ENCODE measurements at regions not wholly inside any gene's neighbourhood (a gene's known extent, or its start where the extent isn't known, plus 50 kb on each side); places are given as distances from the start of the nearest gene placed in this dataset.

- H3K4me1 ChIP-seq (ENCODE audit: control insufficient read depth in 2 of 2, insufficient read depth in 2 of 2, low read length in 2 of 2): no peaks in the 10 kb centered on the region
- H3K27me3 ChIP-seq (ENCODE audit: control insufficient read depth in 2 of 2, insufficient read depth in 1 of 2, low read length in 1 of 2): no peaks in the 10 kb centered on the region
- no peak overlapping the region for H3K4me3 ChIP-seq (ENCODE audit: low read length in 2 of 2)
- no peak for DNase-seq (ENCODE audit: low read depth in 6 of 9, low spot score in 9 of 9)
- H3K27ac ChIP-seq (ENCODE audit: low read depth in 1 of 2, low read length in 1 of 2): no peak overlapping the region
- H3K9me3 ChIP-seq (ENCODE audit: control insufficient read depth in 2 of 2, insufficient read depth in 1 of 2, low read length in 1 of 2): no peaks in the 10 kb centered on the region
- no peaks in the 10 kb centered on the region for H3K36me3 ChIP-seq (ENCODE audit: control insufficient read depth in 2 of 2, insufficient read depth in 2 of 2, low read length in 1 of 2)
- 61% methylated on average over 2 of the region's 2 CpGs for WGBS
These were observed 141.8 kb upstream of the PBX1 start for GRCh38 chr1:164417016-164417704.

GRCh38 chr1:164423136-164423535, 135.8 kb upstream of the PBX1 start:
- Histone ChIP-seq H3K36me3 (ENCODE audit: control insufficient read depth in 2 of 2, insufficient read depth in 2 of 2, low read length in 1 of 2) (no peaks in the 10 kb centered on the region), H3K4me3 (ENCODE audit: low read length in 2 of 2) (no peak overlapping the region), H3K27ac (ENCODE audit: low read depth in 1 of 2, low read length in 1 of 2) (no peak overlapping the region), H3K27me3 (ENCODE audit: control insufficient read depth in 2 of 2, insufficient read depth in 1 of 2, low read length in 1 of 2) (no peaks in the 10 kb centered on the region), H3K9me3 (ENCODE audit: control insufficient read depth in 2 of 2, insufficient read depth in 1 of 2, low read length in 1 of 2) (no peaks in the 10 kb centered on the region), H3K4me1 (ENCODE audit: control insufficient read depth in 2 of 2, insufficient read depth in 2 of 2, low read length in 2 of 2) (no peaks in the 10 kb centered on the region)
- WGBS: 89% methylated on average over 1 of the region's 1 CpG
- no peak for DNase-seq (ENCODE audit: low read depth in 6 of 9, low spot score in 9 of 9)

- no peaks in the 10 kb centered on the region for H3K9me3 ChIP-seq (ENCODE audit: control insufficient read depth in 2 of 2, insufficient read depth in 1 of 2, low read length in 1 of 2)
- H3K4me1 ChIP-seq (ENCODE audit: control insufficient read depth in 2 of 2, insufficient read depth in 2 of 2, low read length in 2 of 2): no peaks in the 10 kb centered on the region
- 87% methylated on average over 3 of the region's 3 CpGs for WGBS
- DNase-seq (ENCODE audit: low read depth in 6 of 9, low spot score in 9 of 9): no peak
- no peaks in the 10 kb centered on the region for H3K27me3 ChIP-seq (ENCODE audit: control insufficient read depth in 2 of 2, insufficient read depth in 1 of 2, low read length in 1 of 2)
- H3K36me3 ChIP-seq (ENCODE audit: control insufficient read depth in 2 of 2, insufficient read depth in 2 of 2, low read length in 1 of 2): no peaks in the 10 kb centered on the region
- H3K4me3 ChIP-seq (ENCODE audit: low read length in 2 of 2): no peak overlapping the region
- H3K27ac ChIP-seq (ENCODE audit: low read depth in 1 of 2, low read length in 1 of 2): no peak overlapping the region
These were observed 125.7 kb upstream of the PBX1 start for GRCh38 chr1:164433141-164433817.

- H3K27me3 ChIP-seq (ENCODE audit: control insufficient read depth in 2 of 2, insufficient read depth in 1 of 2, low read length in 1 of 2): no peaks in the 10 kb centered on the region
- no peaks in the 10 kb centered on the region for H3K36me3 ChIP-seq (ENCODE audit: control insufficient read depth in 2 of 2, insufficient read depth in 2 of 2, low read length in 1 of 2)
- DNase-seq (ENCODE audit: low read depth in 6 of 9, low spot score in 9 of 9): no peak
- WGBS: 76% methylated on average over 1 of the region's 1 CpG
- no peak overlapping the region for H3K27ac ChIP-seq (ENCODE audit: low read depth in 1 of 2, low read length in 1 of 2)
- no peak overlapping the region for H3K4me3 ChIP-seq (ENCODE audit: low read length in 2 of 2)
- H3K9me3 ChIP-seq (ENCODE audit: control insufficient read depth in 2 of 2, insufficient read depth in 1 of 2, low read length in 1 of 2): no peaks in the 10 kb centered on the region
- no peaks in the 10 kb centered on the region for H3K4me1 ChIP-seq (ENCODE audit: control insufficient read depth in 2 of 2, insufficient read depth in 2 of 2, low read length in 2 of 2)
These were observed 125.2 kb upstream of the PBX1 start for GRCh38 chr1:164433818-164434170.

- Histone ChIP-seq H3K27ac (ENCODE audit: low read depth in 1 of 2, low read length in 1 of 2) (no peak overlapping the region), H3K27me3 (ENCODE audit: control insufficient read depth in 2 of 2, insufficient read depth in 1 of 2, low read length in 1 of 2) (no peaks in the 10 kb centered on the region), H3K36me3 (ENCODE audit: control insufficient read depth in 2 of 2, insufficient read depth in 2 of 2, low read length in 1 of 2) (no peaks in the 10 kb centered on the region), H3K4me3 (ENCODE audit: low read length in 2 of 2) (no peak overlapping the region), H3K9me3 (ENCODE audit: control insufficient read depth in 2 of 2, insufficient read depth in 1 of 2, low read length in 1 of 2) (no peaks in the 10 kb centered on the region), H3K4me1 (ENCODE audit: control insufficient read depth in 2 of 2, insufficient read depth in 2 of 2, low read length in 2 of 2) (no peaks in the 10 kb centered on the region)
- DNase-seq (ENCODE audit: low read depth in 6 of 9, low spot score in 9 of 9): no peak
- WGBS: 88% methylated on average over 1 of the region's 1 CpG
These were observed 118.8 kb upstream of the PBX1 start for GRCh38 chr1:164440232-164440631.

GRCh38 chr1:164443166-164443565, 115.8 kb upstream of the PBX1 start:
- Histone ChIP-seq H3K27ac (ENCODE audit: low read depth in 1 of 2, low read length in 1 of 2) (no peak overlapping the region), H3K4me1 (ENCODE audit: control insufficient read depth in 2 of 2, insufficient read depth in 2 of 2, low read length in 2 of 2) (no peaks in the 10 kb centered on the region), H3K27me3 (ENCODE audit: control insufficient read depth in 2 of 2, insufficient read depth in 1 of 2, low read length in 1 of 2) (no peaks in the 10 kb centered on the region), H3K4me3 (ENCODE audit: low read length in 2 of 2) (no peak overlapping the region), H3K9me3 (ENCODE audit: control insufficient read depth in 2 of 2, insufficient read depth in 1 of 2, low read length in 1 of 2) (no peaks in the 10 kb centered on the region), H3K36me3 (ENCODE audit: control insufficient read depth in 2 of 2, insufficient read depth in 2 of 2, low read length in 1 of 2) (no peaks in the 10 kb centered on the region)
- DNase-seq (ENCODE audit: low read depth in 6 of 9, low spot score in 9 of 9): no peak
- 94% methylated on average over 1 of the region's 1 CpG for WGBS

- Histone ChIP-seq H3K4me3 (ENCODE audit: low read length in 2 of 2) (no peak overlapping the region), H3K36me3 (ENCODE audit: control insufficient read depth in 2 of 2, insufficient read depth in 2 of 2, low read length in 1 of 2) (no peaks in the 10 kb centered on the region), H3K9me3 (ENCODE audit: control insufficient read depth in 2 of 2, insufficient read depth in 1 of 2, low read length in 1 of 2) (no peaks in the 10 kb centered on the region), H3K27ac (ENCODE audit: low read depth in 1 of 2, low read length in 1 of 2) (no peak overlapping the region), H3K4me1 (ENCODE audit: control insufficient read depth in 2 of 2, insufficient read depth in 2 of 2, low read length in 2 of 2) (no peaks in the 10 kb centered on the region), H3K27me3 (ENCODE audit: control insufficient read depth in 2 of 2, insufficient read depth in 1 of 2, low read length in 1 of 2) (no peaks in the 10 kb centered on the region)
- DNase-seq (ENCODE audit: low read depth in 6 of 9, low spot score in 9 of 9): no peak
- 97% methylated on average over 1 of the region's 1 CpG for WGBS
These were observed 115.1 kb upstream of the PBX1 start for GRCh38 chr1:164443836-164444235.

GRCh38 chr1:164446020-164446419, 113.0 kb upstream of the PBX1 start:
- no peak for DNase-seq (ENCODE audit: low read depth in 6 of 9, low spot score in 9 of 9)
- no peaks in the 10 kb centered on the region for H3K27me3 ChIP-seq (ENCODE audit: control insufficient read depth in 2 of 2, insufficient read depth in 1 of 2, low read length in 1 of 2)
- 96% methylated on average over 6 of the region's 6 CpGs for WGBS

GRCh38 chr1:164452549-164452948, 106.4 kb upstream of the PBX1 start:
- 98% methylated on average over 1 of the region's 1 CpG for WGBS
- no peaks in the 10 kb centered on the region for H3K9me3 ChIP-seq (ENCODE audit: control insufficient read depth in 2 of 2, insufficient read depth in 1 of 2, low read length in 1 of 2)
- no peak for DNase-seq (ENCODE audit: low read depth in 6 of 9, low spot score in 9 of 9)
- no peak overlapping the region for H3K27ac ChIP-seq (ENCODE audit: low read depth in 1 of 2, low read length in 1 of 2)
- no peak overlapping the region for H3K4me3 ChIP-seq (ENCODE audit: low read length in 2 of 2)
- H3K36me3 ChIP-seq (ENCODE audit: control insufficient read depth in 2 of 2, insufficient read depth in 2 of 2, low read length in 1 of 2): no peaks in the 10 kb centered on the region
- no peaks in the 10 kb centered on the region for H3K27me3 ChIP-seq (ENCODE audit: control insufficient read depth in 2 of 2, insufficient read depth in 1 of 2, low read length in 1 of 2)
- no peaks in the 10 kb centered on the region for H3K4me1 ChIP-seq (ENCODE audit: control insufficient read depth in 2 of 2, insufficient read depth in 2 of 2, low read length in 2 of 2)

More at GRCh38 chr1:164446020-164446419, 113.0 kb upstream of the PBX1 start:
- no peaks in the 10 kb centered on the region for H3K9me3 ChIP-seq (ENCODE audit: control insufficient read depth in 2 of 2, insufficient read depth in 1 of 2, low read length in 1 of 2)
- H3K36me3 ChIP-seq (ENCODE audit: control insufficient read depth in 2 of 2, insufficient read depth in 2 of 2, low read length in 1 of 2): no peaks in the 10 kb centered on the region
- H3K4me3 ChIP-seq (ENCODE audit: low read length in 2 of 2): no peak overlapping the region
- H3K27ac ChIP-seq (ENCODE audit: low read depth in 1 of 2, low read length in 1 of 2): no peak overlapping the region
- no peaks in the 10 kb centered on the region for H3K4me1 ChIP-seq (ENCODE audit: control insufficient read depth in 2 of 2, insufficient read depth in 2 of 2, low read length in 2 of 2)

All from thymus (tissue), 11 donors.